ENCODE measurements at regions not wholly inside any gene's neighbourhood (a gene's known extent, or its start where the extent isn't known, plus 50 kb on each side); places are given as distances from the start of the nearest gene placed in this dataset.

DNA sequence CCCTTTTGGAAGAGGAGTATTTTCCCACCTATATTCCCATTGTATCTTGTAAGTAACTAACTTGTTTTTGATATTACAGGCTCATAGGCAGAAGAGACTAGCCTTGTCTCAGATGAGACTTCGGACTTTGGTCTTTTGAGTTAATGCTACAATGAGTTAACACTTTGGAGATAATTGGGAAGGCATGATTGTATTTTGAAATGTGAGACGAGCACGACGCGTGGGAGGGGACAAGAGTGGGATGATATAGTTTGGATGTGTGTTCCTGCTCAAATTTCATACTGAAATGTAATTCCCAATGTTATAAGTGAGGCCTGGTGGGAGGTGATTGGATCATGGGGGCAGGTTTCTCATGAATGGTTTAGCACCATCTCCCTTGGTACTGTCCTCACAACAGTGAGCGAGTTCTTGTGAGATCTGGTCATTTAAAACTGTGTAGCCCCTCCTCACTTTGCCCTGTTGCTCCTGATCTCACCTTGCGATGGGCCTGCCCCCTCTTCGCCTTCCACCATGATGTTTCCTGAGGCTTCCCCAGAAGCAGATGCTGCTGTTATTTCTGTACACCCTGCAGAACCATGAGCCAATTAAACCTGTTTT is 721.5 kb upstream of the CTNND2 start:
- Histone ChIP-seq H3K36me3 (no peaks in the 10 kb centered on the region), H3K27ac (no peak overlapping the region), H3K27me3 (no peaks in the 10 kb centered on the region), H3K4me3 (no peak overlapping the region), H3K4me1 (ENCODE audit: insufficient read depth) (no peaks in the 10 kb centered on the region), H3K9me3 (no peaks in the 10 kb centered on the region)
- no peak for DNase-seq
- intact Hi-C loops (cut with DNase I) = no loop called here
- 51 to 59% (median 54%) methylated on average over 8 of the region's 8 CpGs for WGBS, 3 donors
- TF ChIP-seq, protein P1, sequence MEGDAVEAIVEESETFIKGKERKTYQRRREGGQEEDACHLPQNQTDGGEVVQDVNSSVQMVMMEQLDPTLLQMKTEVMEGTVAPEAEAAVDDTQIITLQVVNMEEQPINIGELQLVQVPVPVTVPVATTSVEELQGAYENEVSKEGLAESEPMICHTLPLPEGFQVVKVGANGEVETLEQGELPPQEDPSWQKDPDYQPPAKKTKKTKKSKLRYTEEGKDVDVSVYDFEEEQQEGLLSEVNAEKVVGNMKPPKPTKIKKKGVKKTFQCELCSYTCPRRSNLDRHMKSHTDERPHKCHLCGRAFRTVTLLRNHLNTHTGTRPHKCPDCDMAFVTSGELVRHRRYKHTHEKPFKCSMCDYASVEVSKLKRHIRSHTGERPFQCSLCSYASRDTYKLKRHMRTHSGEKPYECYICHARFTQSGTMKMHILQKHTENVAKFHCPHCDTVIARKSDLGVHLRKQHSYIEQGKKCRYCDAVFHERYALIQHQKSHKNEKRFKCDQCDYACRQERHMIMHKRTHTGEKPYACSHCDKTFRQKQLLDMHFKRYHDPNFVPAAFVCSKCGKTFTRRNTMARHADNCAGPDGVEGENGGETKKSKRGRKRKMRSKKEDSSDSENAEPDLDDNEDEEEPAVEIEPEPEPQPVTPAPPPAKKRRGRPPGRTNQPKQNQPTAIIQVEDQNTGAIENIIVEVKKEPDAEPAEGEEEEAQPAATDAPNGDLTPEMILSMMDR (IDR thresholded peaks at IDR 0.05) = no peak
- TF ChIP-seq EP300 (IDR thresholded peaks at IDR 0.05) = no peak
- TF ChIP-seq POLR2A (IDR thresholded peaks at IDR 0.05) = no peak

DNA sequence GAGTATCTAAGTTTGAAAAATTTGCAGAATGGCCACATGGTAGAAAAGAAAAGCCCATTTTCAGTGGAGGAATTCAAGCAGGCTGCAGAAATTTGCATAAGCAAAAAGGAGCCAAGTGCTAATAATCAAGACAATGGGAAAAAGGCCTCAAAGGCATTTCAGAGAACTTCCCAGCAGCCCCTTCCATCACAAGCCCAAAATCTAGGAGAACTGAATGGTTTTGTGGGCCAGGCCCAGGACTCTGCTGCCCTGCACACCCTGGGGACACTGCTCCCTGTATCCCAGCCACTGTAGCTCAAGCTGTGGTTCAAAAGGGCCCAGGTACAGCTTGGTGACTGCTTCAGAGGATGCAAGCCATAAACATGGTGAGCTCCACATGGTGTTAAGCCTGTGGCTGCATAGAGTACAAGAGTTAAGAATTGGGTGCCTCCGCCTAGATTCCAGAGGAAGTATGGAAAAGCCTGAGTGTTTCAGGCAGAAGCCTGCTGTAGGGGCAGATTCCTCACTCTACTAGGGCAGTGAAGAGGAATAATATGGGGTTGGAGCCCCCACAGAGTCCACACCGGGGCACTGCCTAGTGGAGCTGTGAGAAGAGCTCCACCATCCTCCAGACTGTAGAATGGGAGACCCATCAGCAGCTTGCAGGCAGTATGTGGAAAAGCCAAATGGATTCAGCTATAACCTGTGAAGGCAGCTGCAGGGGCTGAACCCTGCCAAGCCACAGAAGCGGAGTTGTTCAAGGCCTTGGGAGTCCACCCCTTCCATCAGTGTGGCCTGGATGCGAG is 720.7 kb upstream of the CTNND2 start:
- Histone ChIP-seq H3K27ac (no peak overlapping the region), H3K9me3 (no peaks in the 10 kb centered on the region), H3K4me1 (ENCODE audit: insufficient read depth) (no peaks in the 10 kb centered on the region), H3K36me3 (no peaks in the 10 kb centered on the region), H3K4me3 (no peak overlapping the region), H3K27me3 (no peaks in the 10 kb centered on the region)
- intact Hi-C loops (cut with DNase I) = no loop called here
- TF ChIP-seq POLR2A (IDR thresholded peaks at IDR 0.05) (no peak), EP300 (IDR thresholded peaks at IDR 0.05) (no peak)
- TF ChIP-seq, protein P1 (IDR thresholded peaks at IDR 0.05) = no peak
- no peak for DNase-seq
- 74 to 84% (median 81%) methylated on average over 4 of the region's 4 CpGs for WGBS, 3 donors

DNA sequence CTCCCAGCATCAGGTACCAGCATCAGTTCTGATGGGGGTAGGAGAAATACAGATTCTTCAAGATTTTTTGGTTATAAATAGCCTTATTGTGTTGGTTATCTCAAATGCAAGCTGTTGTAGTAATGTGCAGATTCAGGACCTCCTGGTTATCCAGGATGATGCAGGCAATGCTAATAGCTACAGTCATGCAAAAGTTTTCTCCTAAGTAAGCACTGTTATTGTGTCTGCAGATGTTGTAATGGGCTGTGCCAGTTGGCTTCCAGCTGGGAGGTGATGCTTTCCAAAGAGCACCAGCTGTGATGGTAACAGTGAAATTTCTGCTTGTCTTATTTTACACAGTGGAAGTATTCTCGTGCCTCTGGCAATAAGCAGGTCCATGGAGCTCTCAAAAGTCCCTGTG is 719.2 kb upstream of the CTNND2 start:
- no peaks in the 10 kb centered on the region for H3K4me1 ChIP-seq (ENCODE audit: insufficient read depth)
- DNase-seq = no peak
- no peaks in the 10 kb centered on the region for H3K9me3 ChIP-seq
- H3K36me3 ChIP-seq = no peaks in the 10 kb centered on the region
- 24 to 42% (median 24%) methylated on average over 1 of the region's 1 CpG for WGBS, 3 donors
- intact Hi-C loops (cut with DNase I) = no loop called here
- H3K27ac ChIP-seq = no peak overlapping the region
- H3K4me3 ChIP-seq = no peak overlapping the region
- TF ChIP-seq POLR2A (IDR thresholded peaks at IDR 0.05) (no peak), EP300 (IDR thresholded peaks at IDR 0.05) (no peak)
- TF ChIP-seq, protein P1 (IDR thresholded peaks at IDR 0.05) = no peak
- no peaks in the 10 kb centered on the region for H3K27me3 ChIP-seq

DNA sequence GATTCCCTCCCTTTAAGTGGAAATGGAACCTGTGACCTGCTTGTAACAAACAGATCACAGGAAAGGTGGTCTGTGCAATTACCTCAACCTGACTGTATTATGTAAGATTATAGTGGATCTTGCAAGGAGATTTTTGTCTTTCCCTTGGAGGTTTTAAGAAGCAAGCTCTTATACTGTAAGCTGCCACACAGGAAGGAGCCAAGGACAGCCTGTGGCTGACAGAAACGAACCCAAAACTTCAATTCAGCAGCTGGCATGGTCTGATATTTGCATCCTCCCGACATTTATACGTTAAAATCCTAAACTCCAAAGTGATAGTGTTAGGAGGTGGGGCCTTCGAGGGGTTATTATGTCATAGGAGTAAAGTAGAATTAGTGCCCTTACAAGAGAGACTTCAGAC is 711.8 kb upstream of the CTNND2 start:
- 61 to 72% (median 70%) methylated on average over 4 of the region's 4 CpGs for WGBS, 3 donors
- Histone ChIP-seq H3K36me3 (no peaks in the 10 kb centered on the region), H3K4me1 (ENCODE audit: insufficient read depth) (no peaks in the 10 kb centered on the region), H3K27ac (no peak overlapping the region), H3K9me3 (no peaks in the 10 kb centered on the region), H3K4me3 (no peak overlapping the region), H3K27me3 (no peaks in the 10 kb centered on the region)
- DNase-seq = no peak
- TF ChIP-seq EP300 (IDR thresholded peaks at IDR 0.05) (no peak), POLR2A (IDR thresholded peaks at IDR 0.05) (no peak)
- TF ChIP-seq, protein P1 (IDR thresholded peaks at IDR 0.05) = no peak
- intact Hi-C loops (cut with DNase I) = no loop called here
